ENCODE measurements at regions not wholly inside any gene's neighbourhood (a gene's known extent, or its start where the extent isn't known, plus 50 kb on each side); places are given as distances from the start of the nearest gene placed in this dataset.
"Not testable (repeated sequence)": the region's sequence is repeated elsewhere in the genome, so short reads cannot be mapped to it uniquely, and the experiment has no call there.

GRCh38 chr6:168803874-168804273 is 362.9 kb downstream of the SMOC2 start:
- no peak for DNase-seq

GRCh38 chr6:168799067-168799466 is 358.1 kb downstream of the SMOC2 start:
- DNase-seq, result no peak

GRCh38 chr6:168796106-168796505 is 355.1 kb downstream of the SMOC2 start:
- no peak for DNase-seq

- not testable (repeated sequence) for DNase-seq
These were observed 354.6 kb downstream of the SMOC2 start for GRCh38 chr6:168795611-168796010.

GRCh38 chr6:168794491-168794890 is 353.5 kb downstream of the SMOC2 start:
- DNase-seq, result no peak

- DNase-seq, result no peak
These were observed 352.7 kb downstream of the SMOC2 start for GRCh38 chr6:168793649-168794048.

GRCh38 chr6:168791917-168792316 is 350.9 kb downstream of the SMOC2 start:
- no peak for DNase-seq

- no peak for DNase-seq
These were observed 348.7 kb downstream of the SMOC2 start for GRCh38 chr6:168789699-168790098.

- DNase-seq, result no peak
These were observed 344.9 kb downstream of the SMOC2 start for GRCh38 chr6:168785720-168786511.

GRCh38 chr6:168784426-168784825 is 343.4 kb downstream of the SMOC2 start:
- DNase-seq, result no peak

GRCh38 chr6:168783720-168784119 is 342.7 kb downstream of the SMOC2 start:
- DNase-seq, result no peak

- no peak for DNase-seq
These were observed 341.3 kb downstream of the SMOC2 start for GRCh38 chr6:168782187-168782751.

GRCh38 chr6:168778201-168778600 is 337.2 kb downstream of the SMOC2 start:
- no peak for DNase-seq

- DNase-seq, result no peak
These were observed 333.4 kb downstream of the SMOC2 start for GRCh38 chr6:168774381-168774780.

- DNase-seq, result no peak
These were observed 332.8 kb downstream of the SMOC2 start for GRCh38 chr6:168773788-168774187.

- DNase-seq, result no peak
These were observed 324.8 kb downstream of the SMOC2 start for GRCh38 chr6:168765752-168766151.

- DNase-seq, result no peak
These were observed 315.1 kb downstream of the SMOC2 start for GRCh38 chr6:168756009-168756634.

- no peak for DNase-seq
These were observed 305.7 kb downstream of the SMOC2 start for GRCh38 chr6:168746643-168747042.

- no peak for DNase-seq
These were observed 305.0 kb downstream of the SMOC2 start for GRCh38 chr6:168746013-168746412.

- DNase-seq, result no peak
These were observed 303.9 kb downstream of the SMOC2 start for GRCh38 chr6:168744861-168745260.

GRCh38 chr6:168741942-168742782 is 301.2 kb downstream of the SMOC2 start:
- DNase-seq, result no peak

GRCh38 chr6:168741305-168741704 is 300.3 kb downstream of the SMOC2 start:
- DNase-seq, result no peak

- no peak for DNase-seq
These were observed 298.4 kb downstream of the SMOC2 start for GRCh38 chr6:168739381-168739780.

All from stimulated activated CD4-positive, alpha-beta T cell treated with anti-CD3 and anti-CD28 coated beads, Interleukin-12 subunit alpha, Interleukin-12 subunit beta, amount 100 ng/mL, for 4 hours (primary cell).